Stimulated activated CD8-positive, alpha-beta memory T cell treated with anti-CD3 and anti-CD28 coated beads, Interleukin-15, amount 100 ng/mL, for 1 hour (primary cell): ENCODE measurements at regions not wholly inside any gene's neighbourhood (a gene's known extent, or its start where the extent isn't known, plus 50 kb on each side); places are given as distances from the start of the nearest gene placed in this dataset.
"Not testable (repeated sequence)": the region's sequence is repeated elsewhere in the genome, so short reads cannot be mapped to it uniquely, and the experiment has no call there.

ENCODE experiments used
- DNase-seq: peaks from one replicate; pipeline ENCODE4 v3.0.0-alpha.2; 2020; ENCODE audit warnings: low read depth

DNA sequence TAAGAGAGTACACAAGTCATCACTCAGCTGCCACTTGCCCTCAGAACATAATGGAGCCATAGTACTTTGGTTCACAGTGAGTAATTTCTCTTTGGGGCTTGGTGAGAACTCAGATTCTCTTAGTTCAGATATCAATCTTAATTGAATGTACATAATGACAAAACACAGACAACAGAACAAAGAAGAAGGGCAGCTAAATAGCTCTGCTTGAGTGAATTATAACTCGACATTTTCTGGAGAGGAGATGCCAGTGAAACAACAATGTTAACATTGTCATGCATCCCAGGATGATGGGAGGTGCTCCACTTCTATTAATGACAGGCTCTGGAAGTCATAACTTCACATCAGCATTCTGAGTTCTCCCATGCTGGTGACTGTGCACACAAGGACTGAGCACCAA lies 508.1 kb downstream of the TMEM135 start:
- DNase-seq, result no peak

DNA sequence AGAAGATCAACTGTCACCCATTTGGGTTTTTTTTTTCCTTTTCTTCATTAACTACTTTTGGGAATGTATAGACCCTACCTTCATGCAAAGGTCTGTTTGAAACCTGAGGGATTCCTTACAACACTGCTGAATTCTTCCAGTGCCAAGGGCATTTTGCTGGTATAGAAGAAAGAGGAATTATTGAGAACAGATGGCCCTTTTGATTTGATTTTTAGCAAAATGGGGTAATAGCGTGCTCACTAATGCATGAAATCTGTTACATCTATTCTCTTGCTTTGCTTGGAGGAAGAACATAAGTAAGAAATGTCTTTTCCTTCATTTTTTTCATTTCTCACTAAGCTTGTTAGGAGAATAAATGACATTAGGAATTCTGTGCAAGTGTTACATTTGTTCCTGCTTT lies 501.9 kb downstream of the TMEM135 start:
- no peak for DNase-seq

GRCh38 chr11:87536565-87536964 lies 498.8 kb downstream of the TMEM135 start:
- no peak for DNase-seq

DNA sequence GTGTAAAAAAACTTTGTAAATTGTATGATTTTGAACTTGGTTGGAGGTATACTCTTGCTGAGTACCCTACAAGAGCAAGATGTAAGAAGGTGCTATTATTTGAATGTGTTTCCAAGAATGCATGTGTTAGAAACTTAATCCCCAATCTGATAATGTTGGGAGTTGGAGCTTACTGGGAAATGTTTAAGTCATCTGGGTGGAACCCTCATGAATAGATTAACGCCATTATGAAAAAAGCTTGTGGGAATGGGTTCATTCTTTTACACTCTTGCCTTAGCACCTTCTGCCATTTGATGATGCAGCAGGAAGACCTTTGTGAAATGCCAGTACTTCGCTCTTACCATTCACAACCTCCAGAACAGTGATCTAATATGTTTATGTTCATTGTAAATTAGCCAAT lies 498.3 kb downstream of the TMEM135 start:
- no peak for DNase-seq

- no peak for DNase-seq
Measured at GRCh38 chr11:87535513-87535912, 497.8 kb downstream of the TMEM135 start.

- not testable (repeated sequence) for DNase-seq
Measured at GRCh38 chr11:87531835-87532234, 494.1 kb downstream of the TMEM135 start.

DNA sequence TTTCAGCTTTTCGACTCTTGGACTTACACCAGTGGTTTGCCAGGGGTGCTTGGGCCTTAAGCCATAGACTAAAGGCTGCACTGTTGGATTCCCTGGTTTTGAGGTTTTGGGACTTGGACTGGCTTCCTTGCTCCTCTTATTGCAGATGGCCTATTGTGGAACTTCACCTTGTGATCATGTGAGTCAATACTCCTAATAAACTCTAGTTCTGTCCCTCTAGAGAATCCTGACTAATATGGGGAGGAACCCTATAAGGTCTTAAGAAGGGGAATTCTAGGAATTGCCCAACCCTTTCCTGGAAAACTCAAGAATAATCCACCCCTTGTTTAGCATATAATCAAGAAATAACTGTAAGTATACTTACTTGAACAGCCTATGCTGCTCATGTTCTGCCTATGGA lies 491.8 kb downstream of the TMEM135 start:
- no peak for DNase-seq

GRCh38 chr11:87528752-87529151 lies 491.0 kb downstream of the TMEM135 start:
- DNase-seq, result no peak

DNA sequence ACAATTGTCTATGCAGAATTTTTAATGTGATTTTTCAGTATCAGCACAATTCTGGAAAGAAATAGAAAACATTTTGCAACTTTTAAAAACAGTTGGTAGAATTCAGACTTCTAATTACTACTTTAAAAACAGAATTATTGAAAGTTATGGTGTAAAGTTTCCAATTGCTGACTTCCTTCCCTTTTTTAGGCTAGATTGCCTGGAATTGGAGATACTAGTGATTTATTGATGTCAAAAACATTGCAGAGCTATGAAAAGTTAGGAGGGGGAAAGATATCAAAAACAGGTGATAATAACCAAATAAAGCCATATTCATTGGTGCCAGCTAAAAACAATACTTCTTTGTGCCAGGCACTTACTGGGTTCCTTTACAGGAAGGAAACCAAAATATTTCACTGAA lies 485.5 kb downstream of the TMEM135 start:
- DNase-seq, result no peak

DNA sequence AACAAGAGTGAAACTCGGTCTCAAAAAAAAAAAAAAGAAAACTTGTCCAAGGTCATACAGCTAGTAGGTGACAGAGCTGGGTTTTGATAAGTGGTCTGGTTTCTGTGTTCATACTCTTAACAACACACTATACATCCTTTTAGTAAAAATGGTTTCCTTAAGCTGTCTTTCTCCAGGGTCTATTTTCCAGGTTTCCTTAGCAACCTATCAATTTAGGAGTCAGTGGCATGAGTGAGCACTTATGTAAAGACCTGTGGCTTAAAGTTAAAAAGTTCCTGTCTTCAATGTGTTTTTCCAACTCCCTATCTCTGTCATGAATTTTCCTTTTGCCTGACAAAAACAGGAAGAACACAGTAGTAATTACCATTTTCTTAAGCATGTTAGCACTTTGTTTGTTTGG lies 480.5 kb downstream of the TMEM135 start:
- no peak for DNase-seq

- DNase-seq, result no peak
Measured at GRCh38 chr11:87517351-87517750, 479.6 kb downstream of the TMEM135 start.

DNA sequence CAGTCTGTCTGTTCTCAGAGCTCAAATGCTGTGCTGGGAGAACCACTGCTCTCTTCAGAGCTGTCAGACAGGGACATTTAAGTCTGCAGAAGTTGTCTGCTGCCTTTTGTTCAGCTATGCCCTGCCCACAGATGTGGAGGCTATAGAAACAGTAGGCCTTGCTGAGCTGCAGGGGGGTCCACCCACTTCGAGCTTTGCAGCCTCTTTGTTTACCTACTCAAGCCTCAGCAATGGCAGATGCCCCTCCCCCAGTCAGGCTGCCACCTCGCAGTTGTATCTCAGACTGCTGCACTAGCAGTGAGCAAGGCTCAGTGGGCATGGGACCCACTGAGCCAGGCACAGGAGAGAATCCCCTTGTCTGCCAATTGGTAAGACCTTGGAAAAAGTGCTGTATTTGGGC lies 470.0 kb downstream of the TMEM135 start:
- DNase-seq, result not testable (repeated sequence)

DNA sequence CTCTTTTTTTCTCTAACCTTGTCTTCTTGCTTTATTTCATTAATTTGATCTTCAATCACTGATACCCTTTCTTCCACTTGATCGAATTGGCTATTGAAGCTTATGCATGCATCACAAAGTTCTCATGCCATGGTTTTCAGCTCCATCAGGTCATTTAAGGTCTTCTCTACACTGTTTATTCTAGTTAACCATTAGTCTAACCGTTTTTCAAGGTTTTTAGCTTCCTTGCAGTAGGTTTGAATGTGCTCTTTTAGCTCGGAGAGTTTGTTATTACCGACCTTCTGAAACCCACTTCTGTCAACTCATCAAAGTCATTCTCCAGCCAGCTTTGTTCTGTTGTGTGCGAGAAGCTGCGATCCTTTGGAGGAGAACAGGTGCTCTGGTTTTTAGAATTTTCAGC lies 469.2 kb downstream of the TMEM135 start:
- DNase-seq, result not testable (repeated sequence)

GRCh38 chr11:87501388-87501787 lies 463.7 kb downstream of the TMEM135 start:
- no peak for DNase-seq

DNA sequence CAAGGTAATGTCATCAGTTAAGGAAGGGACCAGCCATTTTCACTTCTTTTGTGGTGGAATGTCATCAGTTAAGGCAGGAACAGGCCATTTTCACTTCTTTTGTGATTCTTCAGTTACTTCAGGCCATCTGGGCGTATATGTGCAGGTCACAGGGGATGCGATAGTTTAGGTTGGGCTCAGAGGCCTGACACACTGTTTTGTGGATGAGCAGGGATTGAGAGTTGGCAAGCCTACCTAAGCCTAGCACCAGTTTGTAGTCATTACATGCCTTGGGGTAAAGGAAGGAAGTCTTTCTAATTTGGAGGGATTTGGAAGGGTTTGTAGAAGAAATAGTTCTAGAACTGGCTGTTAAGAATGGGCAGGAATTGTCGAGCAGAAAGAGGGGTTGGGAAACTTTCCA lies 457.2 kb downstream of the TMEM135 start:
- not testable (repeated sequence) for DNase-seq

- not testable (repeated sequence) for DNase-seq
Measured at GRCh38 chr11:87494026-87494425, 456.3 kb downstream of the TMEM135 start.

DNA sequence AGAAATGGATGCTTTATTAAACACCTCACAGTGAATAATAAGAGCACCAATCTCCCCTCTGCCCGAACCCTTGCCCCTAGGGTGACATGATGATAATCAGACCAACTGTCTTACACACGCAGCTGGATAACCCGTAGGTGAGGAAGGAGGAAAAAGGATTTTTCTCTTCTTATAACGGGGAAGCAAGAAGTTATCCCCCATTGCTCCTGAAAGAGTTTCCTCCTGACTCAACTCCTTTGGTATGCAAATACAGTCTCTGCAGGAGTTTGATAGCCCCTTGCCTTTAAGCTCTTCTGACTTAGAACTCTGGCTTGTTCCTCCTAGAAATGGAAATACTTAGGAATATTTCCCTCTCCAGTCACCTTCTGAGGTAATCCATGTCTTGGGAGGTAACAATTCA lies 455.8 kb downstream of the TMEM135 start:
- no peak for DNase-seq

- DNase-seq, result no peak
Measured at GRCh38 chr11:87491381-87491780, 453.6 kb downstream of the TMEM135 start.

GRCh38 chr11:87490671-87491070 lies 452.9 kb downstream of the TMEM135 start:
- DNase-seq, result no peak

DNA sequence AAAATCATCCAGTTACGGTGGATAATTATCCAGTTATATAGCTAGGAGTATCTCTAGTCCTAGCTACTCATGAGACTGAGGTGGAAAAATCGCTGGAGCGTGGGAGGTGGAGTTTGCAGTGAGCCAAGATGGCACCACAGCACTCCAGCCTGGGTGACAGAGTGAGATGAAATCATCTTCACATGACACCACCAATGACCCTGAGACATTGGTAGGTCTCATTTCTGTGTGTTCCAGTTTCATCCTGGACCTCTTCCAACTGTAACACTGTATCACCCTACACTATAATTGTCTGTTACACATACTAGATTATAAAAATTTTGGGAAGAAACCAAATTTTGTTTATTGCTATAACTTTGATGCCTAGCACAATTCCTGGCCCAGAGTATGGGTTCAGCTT lies 446.8 kb downstream of the TMEM135 start:
- DNase-seq, result no peak

DNA sequence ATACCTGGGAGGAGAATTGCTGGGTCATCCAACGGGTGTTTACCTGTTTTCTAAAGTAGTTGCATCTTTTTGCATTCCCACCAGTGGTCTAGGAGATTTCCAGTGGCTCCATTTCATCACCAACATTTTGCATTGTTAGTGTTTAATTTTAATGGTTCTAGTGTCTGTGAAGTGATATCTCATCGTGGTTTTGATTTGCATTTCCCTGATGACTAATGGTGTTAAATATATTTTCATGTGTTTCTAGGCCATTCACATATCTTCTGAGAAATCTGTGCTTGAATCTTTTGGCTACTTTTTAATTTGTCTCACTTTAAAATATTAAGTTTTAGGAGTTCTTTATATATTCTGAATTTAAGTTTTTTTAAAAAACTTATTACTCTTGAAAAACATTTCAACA lies 439.6 kb downstream of the TMEM135 start:
- DNase-seq, result no peak

DNA sequence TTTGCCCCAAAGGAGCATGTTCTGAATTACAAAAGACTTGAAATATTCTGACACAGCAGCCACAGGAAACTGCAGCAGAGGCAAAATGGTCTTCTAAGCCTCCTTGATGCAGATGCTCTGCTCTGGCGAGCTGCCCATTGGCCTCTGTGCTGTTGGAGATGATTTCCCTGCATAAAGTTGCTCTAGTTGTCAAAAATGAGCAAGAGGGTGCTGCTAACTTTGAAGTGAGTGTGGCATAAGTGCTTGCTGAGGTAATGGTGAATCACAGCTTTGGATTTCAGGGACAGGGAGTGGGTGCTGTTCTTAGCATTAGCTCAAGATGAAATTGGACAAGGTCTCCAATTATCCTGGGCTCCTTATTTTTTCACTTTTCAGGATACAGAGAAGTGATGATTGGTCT lies 435.4 kb downstream of the TMEM135 start:
- no peak for DNase-seq

- no peak for DNase-seq
Measured at GRCh38 chr11:87466223-87466622, 428.5 kb downstream of the TMEM135 start.

DNA sequence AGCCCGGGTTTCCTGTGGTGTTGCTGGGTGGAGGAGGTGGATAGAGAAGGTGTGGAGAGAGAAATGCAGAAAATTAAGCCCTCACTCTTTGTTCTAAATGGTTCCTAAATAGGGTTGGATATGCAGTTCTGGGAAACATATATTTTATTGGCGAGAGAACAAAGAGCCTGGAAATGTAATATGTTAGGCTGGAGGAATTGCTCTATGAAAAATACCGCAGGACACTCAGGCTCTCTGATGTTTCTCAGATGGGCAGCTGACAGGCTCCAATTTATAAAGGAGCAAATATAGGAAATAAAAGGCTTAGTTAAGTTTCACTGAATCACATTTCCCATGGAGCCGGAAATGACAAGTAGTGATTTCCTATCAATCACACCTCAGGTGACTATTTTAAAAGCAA lies 428.0 kb downstream of the TMEM135 start:
- no peak for DNase-seq

GRCh38 chr11:87463486-87464102 lies 425.9 kb downstream of the TMEM135 start:
- DNase-seq, result no peak
